ENCODE measurements at regions not wholly inside any gene's neighbourhood (a gene's known extent, or its start where the extent isn't known, plus 50 kb on each side); places are given as distances from the start of the nearest gene placed in this dataset.

DNA sequence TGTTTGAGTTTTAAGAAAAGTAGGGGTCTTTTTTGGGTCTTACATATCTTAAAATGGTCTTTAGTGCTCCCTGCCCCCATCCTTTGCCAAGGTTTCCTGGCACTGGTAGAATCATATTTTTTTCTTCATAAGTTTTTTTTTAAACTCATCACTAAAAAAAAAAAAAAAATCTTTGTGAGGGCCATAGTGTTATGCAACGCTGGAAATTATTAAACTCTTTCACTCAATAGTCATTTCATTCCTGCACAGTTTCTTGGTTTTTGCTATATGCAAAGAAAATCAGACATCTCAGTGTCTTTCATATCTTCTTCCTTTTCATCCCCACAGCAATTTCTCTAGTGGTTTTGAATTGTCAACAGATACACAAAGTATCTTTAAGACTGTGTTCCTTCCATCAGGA is 95.6 kb downstream of the TMA16 start:
- H4K20me1 ChIP-seq (ENCODE audit: insufficient read depth, low read length), result no peaks in the 10 kb centered on the region

DNA sequence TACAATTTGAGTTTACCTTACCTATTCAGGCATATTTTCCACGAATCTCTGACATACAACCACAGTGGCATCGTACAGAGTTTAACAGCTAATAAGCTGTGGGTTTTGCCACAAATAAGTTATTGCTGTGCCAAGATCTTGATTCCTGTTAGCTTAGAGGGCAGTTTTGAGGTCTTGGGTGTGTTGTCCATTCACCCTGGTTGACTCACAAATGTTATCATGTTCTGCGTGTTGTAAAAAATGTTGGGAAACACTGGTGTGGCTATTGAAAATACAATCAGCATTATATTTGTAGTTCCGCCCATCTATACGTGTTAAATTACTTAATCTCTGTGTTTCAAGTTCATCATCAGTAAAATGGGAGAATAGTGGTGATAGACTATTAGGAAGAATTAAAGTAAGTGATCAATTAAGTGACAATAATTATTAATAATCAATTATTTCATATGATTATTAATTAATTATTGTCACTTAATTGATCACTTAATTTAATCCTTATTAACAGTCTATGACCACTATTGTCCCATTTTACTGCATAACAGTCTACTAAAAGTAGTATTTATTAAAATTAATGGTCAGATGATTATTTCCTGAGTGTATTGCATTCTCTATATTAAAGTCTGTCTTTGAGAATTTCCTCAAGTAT is 96.3 kb downstream of the TMA16 start:
- H3K27ac ChIP-seq (ENCODE audit: low read length), result no peak overlapping the region
- TF ChIP-seq, protein P1, sequence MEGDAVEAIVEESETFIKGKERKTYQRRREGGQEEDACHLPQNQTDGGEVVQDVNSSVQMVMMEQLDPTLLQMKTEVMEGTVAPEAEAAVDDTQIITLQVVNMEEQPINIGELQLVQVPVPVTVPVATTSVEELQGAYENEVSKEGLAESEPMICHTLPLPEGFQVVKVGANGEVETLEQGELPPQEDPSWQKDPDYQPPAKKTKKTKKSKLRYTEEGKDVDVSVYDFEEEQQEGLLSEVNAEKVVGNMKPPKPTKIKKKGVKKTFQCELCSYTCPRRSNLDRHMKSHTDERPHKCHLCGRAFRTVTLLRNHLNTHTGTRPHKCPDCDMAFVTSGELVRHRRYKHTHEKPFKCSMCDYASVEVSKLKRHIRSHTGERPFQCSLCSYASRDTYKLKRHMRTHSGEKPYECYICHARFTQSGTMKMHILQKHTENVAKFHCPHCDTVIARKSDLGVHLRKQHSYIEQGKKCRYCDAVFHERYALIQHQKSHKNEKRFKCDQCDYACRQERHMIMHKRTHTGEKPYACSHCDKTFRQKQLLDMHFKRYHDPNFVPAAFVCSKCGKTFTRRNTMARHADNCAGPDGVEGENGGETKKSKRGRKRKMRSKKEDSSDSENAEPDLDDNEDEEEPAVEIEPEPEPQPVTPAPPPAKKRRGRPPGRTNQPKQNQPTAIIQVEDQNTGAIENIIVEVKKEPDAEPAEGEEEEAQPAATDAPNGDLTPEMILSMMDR (IDR thresholded peaks at IDR 0.05; ENCODE audit: low read length), result no peak
- TF ChIP-seq EZH2phosphoT487 (IDR thresholded peaks at IDR 0.05; ENCODE audit: low read length) (no peak), EZH2 (optimal IDR thresholded peaks at IDR 0.05; ENCODE audit: low read depth, low read length) (no peak)

More for the DNA sequence above, 95.6 kb downstream of the TMA16 start:
- Histone ChIP-seq H3K9ac (ENCODE audit: low read length) (no peak overlapping the region), H3F3A (ENCODE audit: insufficient read depth, low read length) (no peaks in the 10 kb centered on the region), H3K36me3 (replicated peaks; ENCODE audit: insufficient read depth, low read length) (no peaks in the 10 kb centered on the region), H3K9me2 (replicated peaks; ENCODE audit: insufficient read depth, low read length) (no peaks in the 10 kb centered on the region), H3K4me2 (ENCODE audit: low read depth, low read length) (no peak overlapping the region), H2AFZ (ENCODE audit: low read length) (no peak overlapping the region), H3K27me3 (replicated peaks; ENCODE audit: insufficient read depth, low read length) (no peaks in the 10 kb centered on the region), H3K27ac (ENCODE audit: low read length) (no peak overlapping the region), H3K4me1 (ENCODE audit: low read length) (no peaks in the 10 kb centered on the region), H3K9me3 (replicated peaks; ENCODE audit: insufficient read depth, low read length) (no peaks in the 10 kb centered on the region), H3K4me3 (ENCODE audit: low read length) (no peak overlapping the region), H3K79me2 (ENCODE audit: low read length) (no peaks in the 10 kb centered on the region)
- no peak for DNase-seq
- TF ChIP-seq EZH2phosphoT487 (IDR thresholded peaks at IDR 0.05; ENCODE audit: low read length) (no peak), EZH2 (optimal IDR thresholded peaks at IDR 0.05; ENCODE audit: low read depth, low read length) (no peak)
- TF ChIP-seq, protein P1 (IDR thresholded peaks at IDR 0.05; ENCODE audit: low read length), result no peak

DNA sequence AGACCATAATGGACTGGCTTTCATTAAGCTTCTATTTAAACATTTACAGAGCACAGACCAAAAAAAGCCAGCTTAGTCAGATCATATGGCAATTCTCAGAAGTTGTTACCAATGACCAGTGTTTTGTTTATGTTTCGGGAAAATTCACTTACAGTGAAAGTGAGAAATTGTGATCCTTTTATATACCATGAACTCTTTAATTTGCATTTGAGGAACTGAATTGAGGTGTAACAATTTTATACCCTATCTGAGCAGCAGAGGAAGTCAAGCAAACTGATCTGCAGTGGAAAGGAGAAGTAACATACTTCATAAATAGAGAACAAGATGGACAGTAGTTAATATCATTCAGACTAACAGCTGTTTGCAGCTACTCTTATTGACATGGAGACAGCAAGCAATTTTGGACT is 97.1 kb downstream of the TMA16 start:
- Histone ChIP-seq H3K36me3 (replicated peaks; ENCODE audit: insufficient read depth, low read length) (no peaks in the 10 kb centered on the region), H3K4me3 (ENCODE audit: low read length) (no peak overlapping the region), H2AFZ (ENCODE audit: low read length) (no peak overlapping the region), H3K9ac (ENCODE audit: low read length) (no peak overlapping the region), H4K20me1 (ENCODE audit: insufficient read depth, low read length) (no peaks in the 10 kb centered on the region), H3F3A (ENCODE audit: insufficient read depth, low read length) (no peaks in the 10 kb centered on the region), H3K27ac (ENCODE audit: low read length) (no peak overlapping the region), H3K4me1 (ENCODE audit: low read length) (no peaks in the 10 kb centered on the region), H3K9me2 (replicated peaks; ENCODE audit: insufficient read depth, low read length) (no peaks in the 10 kb centered on the region), H3K9me3 (replicated peaks; ENCODE audit: insufficient read depth, low read length) (no peaks in the 10 kb centered on the region), H3K27me3 (replicated peaks; ENCODE audit: insufficient read depth, low read length) (no peaks in the 10 kb centered on the region), H3K79me2 (ENCODE audit: low read length) (no peaks in the 10 kb centered on the region), H3K4me2 (ENCODE audit: low read depth, low read length) (no peak overlapping the region)
- TF ChIP-seq, protein P1 (IDR thresholded peaks at IDR 0.05; ENCODE audit: low read length), result no peak
- TF ChIP-seq EZH2phosphoT487 (IDR thresholded peaks at IDR 0.05; ENCODE audit: low read length) (no peak), EZH2 (optimal IDR thresholded peaks at IDR 0.05; ENCODE audit: low read depth, low read length) (no peak)
- no peak for DNase-seq

More for the DNA sequence above, 96.3 kb downstream of the TMA16 start:
- Histone ChIP-seq H3K4me1 (ENCODE audit: low read length) (no peaks in the 10 kb centered on the region), H3K4me3 (ENCODE audit: low read length) (no peak overlapping the region), H3K36me3 (replicated peaks; ENCODE audit: insufficient read depth, low read length) (no peaks in the 10 kb centered on the region), H3K9me3 (replicated peaks; ENCODE audit: insufficient read depth, low read length) (no peaks in the 10 kb centered on the region), H3K27me3 (replicated peaks; ENCODE audit: insufficient read depth, low read length) (no peaks in the 10 kb centered on the region), H3F3A (ENCODE audit: insufficient read depth, low read length) (no peaks in the 10 kb centered on the region), H3K9me2 (replicated peaks; ENCODE audit: insufficient read depth, low read length) (no peaks in the 10 kb centered on the region), H4K20me1 (ENCODE audit: insufficient read depth, low read length) (no peaks in the 10 kb centered on the region), H3K79me2 (ENCODE audit: low read length) (no peaks in the 10 kb centered on the region), H2AFZ (ENCODE audit: low read length) (no peak overlapping the region), H3K9ac (ENCODE audit: low read length) (no peak overlapping the region), H3K4me2 (ENCODE audit: low read depth, low read length) (no peak overlapping the region)
- DNase-seq, result no peak
